Neural progenitor cell (in vitro differentiated cells): ENCODE measurements at regions not wholly inside any gene's neighbourhood (a gene's known extent, or its start where the extent isn't known, plus 50 kb on each side); places are given as distances from the start of the nearest gene placed in this dataset.

Experiments used
- EZH2 ChIP-seq: fragments of 200-600 bp; sonication (generic); IDR thresholded peaks from 2 replicates; pipeline ENCODE4 v1.6.1; 2017; ENCODE audit warnings: antibody characterized with exemption, mild to moderate bottlenecking, moderate library complexity
- TF ChIP-seq, protein P1 (sequence below): fragments of 200-600 bp; sonication (generic); IDR thresholded peaks from 2 replicates; pipeline ENCODE4 v1.5.1; 2017; ENCODE audit warnings: antibody characterized with exemption, mild to moderate bottlenecking

DNA sequence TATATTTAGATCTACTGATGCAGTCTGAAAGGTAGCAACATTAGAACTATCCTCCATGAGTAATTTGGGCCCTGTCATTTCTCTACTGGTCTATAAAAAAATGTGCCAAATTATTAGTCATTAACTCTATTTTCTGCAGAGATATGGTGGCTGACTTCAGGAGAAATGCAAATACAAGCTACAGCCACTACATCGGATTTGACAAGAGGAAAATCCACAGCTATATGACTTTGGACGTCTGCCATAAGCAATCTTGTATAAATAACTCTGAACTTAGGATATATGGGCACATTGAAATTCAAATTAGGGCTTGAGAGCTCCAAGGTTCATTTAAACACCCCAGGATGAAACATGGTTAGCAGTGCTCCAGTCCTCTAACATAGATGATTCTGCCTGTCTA is 983.0 kb upstream of the LRFN5 start:
- TF ChIP-seq, protein P1, sequence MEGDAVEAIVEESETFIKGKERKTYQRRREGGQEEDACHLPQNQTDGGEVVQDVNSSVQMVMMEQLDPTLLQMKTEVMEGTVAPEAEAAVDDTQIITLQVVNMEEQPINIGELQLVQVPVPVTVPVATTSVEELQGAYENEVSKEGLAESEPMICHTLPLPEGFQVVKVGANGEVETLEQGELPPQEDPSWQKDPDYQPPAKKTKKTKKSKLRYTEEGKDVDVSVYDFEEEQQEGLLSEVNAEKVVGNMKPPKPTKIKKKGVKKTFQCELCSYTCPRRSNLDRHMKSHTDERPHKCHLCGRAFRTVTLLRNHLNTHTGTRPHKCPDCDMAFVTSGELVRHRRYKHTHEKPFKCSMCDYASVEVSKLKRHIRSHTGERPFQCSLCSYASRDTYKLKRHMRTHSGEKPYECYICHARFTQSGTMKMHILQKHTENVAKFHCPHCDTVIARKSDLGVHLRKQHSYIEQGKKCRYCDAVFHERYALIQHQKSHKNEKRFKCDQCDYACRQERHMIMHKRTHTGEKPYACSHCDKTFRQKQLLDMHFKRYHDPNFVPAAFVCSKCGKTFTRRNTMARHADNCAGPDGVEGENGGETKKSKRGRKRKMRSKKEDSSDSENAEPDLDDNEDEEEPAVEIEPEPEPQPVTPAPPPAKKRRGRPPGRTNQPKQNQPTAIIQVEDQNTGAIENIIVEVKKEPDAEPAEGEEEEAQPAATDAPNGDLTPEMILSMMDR, result no peak
- no peak for TF ChIP-seq EZH2
